Endothelial cell of umbilical vein (primary cell): ENCODE measurements at regions not wholly inside any gene's neighbourhood (a gene's known extent, or its start where the extent isn't known, plus 50 kb on each side); places are given as distances from the start of the nearest gene placed in this dataset.

ENCODE experiments used
- BruUV-seq: library from RNA; stranded (reverse); fragments of 400-500 nt; replicated peaks from 2 replicates; lab custom pipeline; 2021; lab: Mats Ljungman, UMichigan
- CTCF ChIA-PET: fragments of 300-600, 350-600 bp; sonication (Branson Sonifier 250); formaldehyde crosslinking; loops from one replicate; lab custom pipeline; 2021; ENCODE audit warnings: antibody characterized with exemption, inconsistent platforms; lab: Charles Lee
- POLR2A ChIA-PET: fragments of 300-600, 350-600 bp; sonication (Branson Sonifier 250); formaldehyde crosslinking; loops from one replicate; lab custom pipeline; 2021; ENCODE audit warnings: antibody characterized with exemption, inconsistent platforms; lab: Charles Lee
- DNase-seq: peaks from one replicate; pipeline ENCODE4 v3.0.0-alpha.2; 2011; ENCODE audit warnings: low read depth, low spot score
- FAIRE-seq: peaks from 2 replicates; lab custom pipeline; 2011; peaks lifted over from hg19 to GRCh38; lab: Jason Lieb, UNC
- H2AFZ ChIP-seq: 2 replicates; pipeline ENCODE4 v1.6.0; 2012; ENCODE audit warnings: low read depth, low read length, control low read depth, inconsistent platforms
- H3K27ac ChIP-seq: 2 replicates; pipeline ENCODE4 v1.5.1; 2011; ENCODE audit warnings: low read depth, mild to moderate bottlenecking, control low read depth, low read length, moderate library complexity; ENCODE audit not compliant: insufficient read depth
- H3K27me3 ChIP-seq, 2 experiments: 2 replicates each; pipeline versions ENCODE4 v1.6.0 to v1.6.1; 2011; ENCODE audit warnings: low read length in 2 of 2, mixed read lengths in 1 of 2; ENCODE audit not compliant: control insufficient read depth in 2 of 2, insufficient read depth in 2 of 2
- H3K36me3 ChIP-seq, 2 experiments: 2 replicates in 1 of 2; 3 replicates in 1 of 2; pipeline ENCODE4 v1.5.1; 2011; ENCODE audit warnings: low read length in 2 of 2, mild to moderate bottlenecking in 1 of 2, moderate library complexity in 1 of 2; ENCODE audit not compliant: control insufficient read depth in 2 of 2, insufficient read depth in 2 of 2; ENCODE audit errors: extremely low read depth in 1 of 2
- H3K4me1 ChIP-seq: 3 replicates; pipeline ENCODE4 v1.5.1; 2011; ENCODE audit warnings: mild to moderate bottlenecking, low read length; ENCODE audit not compliant: control insufficient read depth, insufficient read depth; ENCODE audit errors: extremely low read depth
- H3K4me2 ChIP-seq: 2 replicates; pipeline ENCODE4 v1.6.1; 2011; ENCODE audit warnings: low read length, control low read depth, mixed read lengths; ENCODE audit not compliant: insufficient read depth
- H3K4me3 ChIP-seq, 3 experiments: fragments of 200-600 bp in 1 of 3; sonication (generic), shearing (Covaris generic) in 1 of 3; replicated peaks in 1 of 3; 2 replicates each; pipeline ENCODE4 v1.5.1; 2011 to 2016; ENCODE audit warnings: control low read depth in 3 of 3, low read length in 3 of 3, mild to moderate bottlenecking in 2 of 3, inconsistent platforms in 1 of 3, low read depth in 1 of 3, moderate library complexity in 1 of 3; ENCODE audit not compliant: insufficient read depth in 1 of 3
- H3K79me2 ChIP-seq: 2 replicates; pipeline ENCODE4 v1.6.0; 2012; ENCODE audit warnings: low read length, inconsistent platforms; ENCODE audit not compliant: control insufficient read depth, insufficient read depth
- H3K9ac ChIP-seq: replicated peaks from 2 replicates; pipeline ENCODE3; 2011; ENCODE audit warnings: low read length, control low read depth; ENCODE audit not compliant: insufficient read depth; ENCODE audit errors: extremely low read depth
- H3K9me1 ChIP-seq: replicated peaks from 3 replicates; pipeline ENCODE4 v1.6.0; 2011; ENCODE audit warnings: mild to moderate bottlenecking, low read length; ENCODE audit not compliant: control insufficient read depth, insufficient read depth; ENCODE audit errors: extremely low read depth
- H3K9me3 ChIP-seq: replicated peaks from 2 replicates; pipeline ENCODE4 v1.5.1; 2012; ENCODE audit warnings: low read length, inconsistent platforms; ENCODE audit not compliant: control insufficient read depth, insufficient read depth
- H4K20me1 ChIP-seq: replicated peaks from 2 replicates; pipeline ENCODE3; 2011; ENCODE audit warnings: mild to moderate bottlenecking, low read length; ENCODE audit not compliant: control insufficient read depth, insufficient read depth; ENCODE audit errors: extremely low read depth
- EZH2 ChIP-seq: IDR thresholded peaks from 2 replicates; pipeline ENCODE4 v1.6.1; 2012; ENCODE audit warnings: borderline replicate concordance, low read depth, mild to moderate bottlenecking, moderate library complexity, low read length, inconsistent platforms; ENCODE audit not compliant: severe bottlenecking
- FOS ChIP-seq: IDR thresholded peaks from 2 replicates; pipeline ENCODE4 v1.6.1; 2011; ENCODE audit warnings: mild to moderate bottlenecking, low read length, moderate library complexity, borderline replicate concordance; ENCODE audit not compliant: insufficient read depth
- GATA2 ChIP-seq: IDR thresholded peaks from 2 replicates; pipeline ENCODE4 v1.7.0; 2011; ENCODE audit warnings: low read depth, mild to moderate bottlenecking, moderate library complexity, mixed read lengths, low read length; ENCODE audit not compliant: insufficient read length, insufficient read depth
- JUN ChIP-seq: IDR thresholded peaks from 2 replicates; pipeline ENCODE4 v1.6.1; 2011; ENCODE audit warnings: borderline replicate concordance, low read depth; ENCODE audit not compliant: insufficient read length, insufficient read depth
- MYC ChIP-seq: IDR thresholded peaks from one replicate; pipeline ENCODE4 v1.6.1; 2011; ENCODE audit warnings: mild to moderate bottlenecking, low read depth, low read length
- POLR2A ChIP-seq: IDR thresholded peaks from 2 replicates; pipeline ENCODE4 v1.6.1; 2012; ENCODE audit warnings: low read depth, mild to moderate bottlenecking, control low read depth, low read length
- POLR2AphosphoS5 ChIP-seq: IDR thresholded peaks from 2 replicates; pipeline ENCODE4 v1.6.1; 2012; ENCODE audit warnings: low read depth, mild to moderate bottlenecking, control low read depth, low read length, moderate library complexity; ENCODE audit not compliant: insufficient read depth
- dilution Hi-C: fragments of 300-500 bp; cut with MboI; formaldehyde crosslinking; loops from one replicate; pipeline ENCODE4 v1.15.0; 2019; ENCODE audit warnings: low sequenced_read_pairs; ENCODE audit not compliant: extremely low pct_ligation_motif_present
- intact Hi-C: fragments of 100-400 bp; cut with micrococcal nuclease; formaldehyde crosslinking; loops from one replicate; pipeline ENCODE4 v1.10.0; 2022
- TF ChIP-seq, protein P1 (sequence below): IDR thresholded peaks from 2 replicates; pipeline ENCODE4 v1.6.1; 2011; ENCODE audit not compliant: insufficient read depth, insufficient read length
- TF ChIP-seq, protein P2 (sequence below), 2 donors: IDR thresholded peaks; 1 replicate in 1 of 2; 2 replicates in 1 of 2; pipeline ENCODE4 v1.5.1; 2011; ENCODE audit warnings: low read length in 2 of 2, mild to moderate bottlenecking in 2 of 2, moderate library complexity in 2 of 2, control low read depth in 1 of 2, inconsistent platforms in 1 of 2, low read depth in 1 of 2; ENCODE audit not compliant: insufficient read depth in 1 of 2; ENCODE audit errors: extremely low read depth in 1 of 2

DNA sequence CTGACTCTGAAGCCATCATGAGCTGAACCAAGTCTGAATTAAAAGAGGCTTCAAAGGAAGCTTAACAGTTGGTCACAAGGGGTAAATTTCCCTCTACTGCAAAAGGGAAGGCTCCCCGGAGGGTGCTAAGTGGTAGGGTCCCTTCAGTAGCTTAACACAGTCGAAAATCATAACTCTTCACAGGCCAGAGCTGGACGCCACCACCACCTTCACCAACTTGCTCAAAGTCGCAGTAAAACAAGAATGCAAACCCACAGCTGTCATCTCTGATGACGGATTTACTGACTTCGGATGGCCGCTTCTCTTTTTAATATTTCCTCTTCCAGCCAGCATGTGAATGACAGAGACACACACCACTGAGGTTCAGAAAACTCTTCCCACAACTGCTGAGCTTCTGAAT lies 144.7 kb upstream of the FBXL4 start:
- BruUV-seq = no TSS peak
- no peak for FAIRE-seq

More for the DNA sequence above, 144.7 kb upstream of the FBXL4 start:
- Histone ChIP-seq H3K4me1 (no peaks in the 10 kb centered on the region), H3K9ac (no peak overlapping the region), H3K4me2 (no peak overlapping the region), H3K4me3 (no peak overlapping the region), H3K9me3 (no peaks in the 10 kb centered on the region), H3K9me1 (no peaks in the 10 kb centered on the region), H3K36me3 (no peaks in the 10 kb centered on the region), H3K27ac (no peak overlapping the region), H4K20me1 (no peaks in the 10 kb centered on the region), H2AFZ (no peak overlapping the region), H3K79me2 (no peaks in the 10 kb centered on the region), H3K27me3 (no peaks in the 10 kb centered on the region)
- ChIA-PET POLR2A (no interaction called here), CTCF (no interaction called here)
- TF ChIP-seq EZH2 (no peak), FOS (no peak), POLR2AphosphoS5 (no peak), JUN (no peak), POLR2A (no peak), GATA2 (no peak), MYC (no peak)
- TF ChIP-seq, protein P1, sequence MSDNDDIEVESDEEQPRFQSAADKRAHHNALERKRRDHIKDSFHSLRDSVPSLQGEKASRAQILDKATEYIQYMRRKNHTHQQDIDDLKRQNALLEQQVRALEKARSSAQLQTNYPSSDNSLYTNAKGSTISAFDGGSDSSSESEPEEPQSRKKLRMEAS = no peak
- TF ChIP-seq, protein P2, sequence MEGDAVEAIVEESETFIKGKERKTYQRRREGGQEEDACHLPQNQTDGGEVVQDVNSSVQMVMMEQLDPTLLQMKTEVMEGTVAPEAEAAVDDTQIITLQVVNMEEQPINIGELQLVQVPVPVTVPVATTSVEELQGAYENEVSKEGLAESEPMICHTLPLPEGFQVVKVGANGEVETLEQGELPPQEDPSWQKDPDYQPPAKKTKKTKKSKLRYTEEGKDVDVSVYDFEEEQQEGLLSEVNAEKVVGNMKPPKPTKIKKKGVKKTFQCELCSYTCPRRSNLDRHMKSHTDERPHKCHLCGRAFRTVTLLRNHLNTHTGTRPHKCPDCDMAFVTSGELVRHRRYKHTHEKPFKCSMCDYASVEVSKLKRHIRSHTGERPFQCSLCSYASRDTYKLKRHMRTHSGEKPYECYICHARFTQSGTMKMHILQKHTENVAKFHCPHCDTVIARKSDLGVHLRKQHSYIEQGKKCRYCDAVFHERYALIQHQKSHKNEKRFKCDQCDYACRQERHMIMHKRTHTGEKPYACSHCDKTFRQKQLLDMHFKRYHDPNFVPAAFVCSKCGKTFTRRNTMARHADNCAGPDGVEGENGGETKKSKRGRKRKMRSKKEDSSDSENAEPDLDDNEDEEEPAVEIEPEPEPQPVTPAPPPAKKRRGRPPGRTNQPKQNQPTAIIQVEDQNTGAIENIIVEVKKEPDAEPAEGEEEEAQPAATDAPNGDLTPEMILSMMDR (IDR thresholded peaks at IDR 0.05; ENCODE audit: extremely low read depth in 1 of 2, insufficient read depth in 1 of 2, low read depth in 1 of 2, low read length in 2 of 2) = no peak
- no peak for DNase-seq
- dilution Hi-C loops (no loop called here), intact Hi-C loops (no loop called here)
